ENCODE measurements at regions not wholly inside any gene's neighbourhood (a gene's known extent, or its start where the extent isn't known, plus 50 kb on each side); places are given as distances from the start of the nearest gene placed in this dataset.

DNA sequence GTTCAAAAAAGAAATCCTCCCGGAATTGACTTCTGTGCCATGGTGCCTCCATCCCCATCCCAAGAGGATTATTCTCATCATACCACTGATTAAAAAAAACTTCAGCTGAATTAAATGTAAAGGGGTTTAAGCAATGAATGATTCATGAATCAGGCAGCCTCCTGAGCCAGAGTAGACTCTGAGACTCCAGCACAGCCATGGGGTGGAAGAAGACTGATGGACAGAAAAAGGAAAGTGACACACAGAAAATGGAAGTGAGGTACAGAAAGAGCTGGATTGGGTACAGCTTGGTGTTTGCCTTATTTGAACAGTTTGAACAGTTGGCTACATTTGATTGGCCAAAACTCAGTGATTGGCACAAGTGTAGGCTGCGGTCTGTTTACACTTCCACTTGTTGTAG lies 224.8 kb upstream of the ATP10A start:
- intact Hi-C loops (cut with DNase I): no loop called here
- DNase-seq (ENCODE audit: extremely low spot score): no peak
- H3K36me3 ChIP-seq: no peaks in the 10 kb centered on the region
- peaks cover 3 to 13% (median 13%) of the 10 kb centered on the region in 4 donors for H3K4me1 ChIP-seq
- H3K9me3 ChIP-seq: no peaks in the 10 kb centered on the region
- H3K27ac ChIP-seq (replicated peaks in 1 of 4): no peak overlapping the region
- TF ChIP-seq EP300 (IDR thresholded peaks at IDR 0.05): no peak
- TF ChIP-seq POLR2A (IDR thresholded peaks at IDR 0.05; ENCODE audit: low read depth): no peak
- no peak for TF ChIP-seq POLR2AphosphoS5 (IDR thresholded peaks at IDR 0.05)
- TF ChIP-seq, protein P1, sequence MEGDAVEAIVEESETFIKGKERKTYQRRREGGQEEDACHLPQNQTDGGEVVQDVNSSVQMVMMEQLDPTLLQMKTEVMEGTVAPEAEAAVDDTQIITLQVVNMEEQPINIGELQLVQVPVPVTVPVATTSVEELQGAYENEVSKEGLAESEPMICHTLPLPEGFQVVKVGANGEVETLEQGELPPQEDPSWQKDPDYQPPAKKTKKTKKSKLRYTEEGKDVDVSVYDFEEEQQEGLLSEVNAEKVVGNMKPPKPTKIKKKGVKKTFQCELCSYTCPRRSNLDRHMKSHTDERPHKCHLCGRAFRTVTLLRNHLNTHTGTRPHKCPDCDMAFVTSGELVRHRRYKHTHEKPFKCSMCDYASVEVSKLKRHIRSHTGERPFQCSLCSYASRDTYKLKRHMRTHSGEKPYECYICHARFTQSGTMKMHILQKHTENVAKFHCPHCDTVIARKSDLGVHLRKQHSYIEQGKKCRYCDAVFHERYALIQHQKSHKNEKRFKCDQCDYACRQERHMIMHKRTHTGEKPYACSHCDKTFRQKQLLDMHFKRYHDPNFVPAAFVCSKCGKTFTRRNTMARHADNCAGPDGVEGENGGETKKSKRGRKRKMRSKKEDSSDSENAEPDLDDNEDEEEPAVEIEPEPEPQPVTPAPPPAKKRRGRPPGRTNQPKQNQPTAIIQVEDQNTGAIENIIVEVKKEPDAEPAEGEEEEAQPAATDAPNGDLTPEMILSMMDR (IDR thresholded peaks at IDR 0.05): no peak
- 92% methylated on average over 2 of the region's 2 CpGs for WGBS
- H3K4me3 ChIP-seq: no peak overlapping the region
- H3K27me3 ChIP-seq: no peaks in the 10 kb centered on the region

DNA sequence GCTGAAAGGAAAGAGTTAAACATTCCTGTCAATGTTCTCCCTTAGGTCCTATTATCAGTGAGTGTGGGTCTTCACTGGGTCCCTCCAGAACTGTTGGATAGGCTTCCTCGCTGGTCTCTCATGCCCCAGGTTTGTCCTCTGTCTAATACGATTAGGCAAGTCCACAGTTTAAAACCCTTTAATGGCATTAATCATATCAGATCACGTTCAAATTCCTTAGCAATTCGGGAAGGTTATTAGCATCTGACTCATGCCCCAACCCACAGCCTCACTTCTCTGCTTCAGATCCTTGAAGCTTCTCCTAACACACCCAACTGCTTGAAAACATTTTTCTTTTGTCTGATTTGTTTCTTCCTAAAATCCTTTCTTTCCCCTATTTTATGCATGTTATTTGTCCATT lies 224.3 kb upstream of the ATP10A start:
- WGBS: 69% methylated on average over 4 of the region's 4 CpGs
- peaks cover 3 to 17% (median 14%) of the 10 kb centered on the region in 4 donors for H3K4me1 ChIP-seq
- no peak overlapping the region for H3K4me3 ChIP-seq
- DNase-seq (ENCODE audit: extremely low spot score): no peak
- H3K9me3 ChIP-seq: no peaks in the 10 kb centered on the region
- H3K27me3 ChIP-seq: no peaks in the 10 kb centered on the region
- TF ChIP-seq, protein P1 (IDR thresholded peaks at IDR 0.05): no peak
- TF ChIP-seq EP300 (IDR thresholded peaks at IDR 0.05) (no peak), POLR2AphosphoS5 (IDR thresholded peaks at IDR 0.05) (no peak), POLR2A (IDR thresholded peaks at IDR 0.05; ENCODE audit: low read depth) (no peak)
- no peak overlapping the region for H3K27ac ChIP-seq (replicated peaks in 1 of 4)
- intact Hi-C loops (cut with DNase I): no loop called here
- H3K36me3 ChIP-seq: no peaks in the 10 kb centered on the region

DNA sequence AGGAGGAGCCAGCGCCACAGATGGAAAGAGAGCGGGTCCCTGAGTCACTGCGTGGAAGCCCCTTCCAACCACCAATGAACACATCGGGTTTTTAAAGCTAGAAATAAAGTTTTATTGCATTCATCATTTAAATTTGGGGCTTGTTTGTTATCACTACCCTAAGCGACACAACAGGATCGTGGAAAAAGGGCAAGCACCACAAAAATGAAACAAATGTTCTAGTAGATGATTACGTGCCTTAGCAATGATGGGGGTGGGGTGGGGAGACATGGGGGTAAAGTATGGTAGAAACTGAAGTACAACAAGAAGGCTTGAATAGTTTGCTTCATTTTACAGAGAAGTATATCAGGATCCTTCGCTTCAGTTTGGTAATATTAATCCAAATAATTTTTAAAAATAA lies 221.6 kb upstream of the ATP10A start:
- WGBS: 96% methylated on average over 8 of the region's 8 CpGs
- intact Hi-C loops (cut with DNase I): no loop called here

DNA sequence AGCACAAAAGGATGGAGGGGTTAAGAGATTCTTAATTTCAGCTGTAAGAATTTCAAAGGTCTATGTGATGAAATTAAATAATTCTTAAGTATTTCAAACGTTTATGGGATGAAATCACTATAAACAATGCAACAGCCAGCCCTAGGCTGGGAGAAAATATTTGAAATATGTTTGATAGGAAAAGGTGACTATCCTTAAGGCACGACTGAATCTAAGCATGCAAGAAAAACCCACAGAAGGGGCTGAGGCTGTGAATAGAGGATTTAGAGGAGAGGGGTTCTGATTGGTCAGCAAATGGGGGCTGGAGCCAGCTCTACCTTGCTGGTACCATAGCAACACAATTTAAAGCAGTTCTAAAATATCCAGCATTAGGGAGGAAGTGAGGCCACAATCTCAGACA lies 220.8 kb upstream of the ATP10A start:
- TF ChIP-seq POLR2AphosphoS5 (IDR thresholded peaks at IDR 0.05) (no peak), EP300 (IDR thresholded peaks at IDR 0.05) (no peak)
- WGBS: 28% methylated on average over 2 of the region's 2 CpGs
- intact Hi-C loops (cut with DNase I): no loop called here
- Histone ChIP-seq H3K9me3 (no peaks in the 10 kb centered on the region), H3K27ac (replicated peaks in 1 of 4) (peak overlapping the region in 3 of 4 donors; percentile 90 to 94 (median 91)), H3K27me3 (no peaks in the 10 kb centered on the region), H3K36me3 (no peaks in the 10 kb centered on the region), H3K4me1 (peaks cover 3 to 22% (median 14%) of the 10 kb centered on the region in 4 donors), H3K4me3 (no peak overlapping the region)
- DNase-seq (ENCODE audit: extremely low spot score): no peak

More for the DNA sequence above, 221.6 kb upstream of the ATP10A start:
- Histone ChIP-seq H3K4me3 (no peak overlapping the region), H3K9me3 (no peaks in the 10 kb centered on the region), H3K4me1 (peaks cover 3 to 22% (median 14%) of the 10 kb centered on the region in 4 donors), H3K27me3 (no peaks in the 10 kb centered on the region), H3K27ac (replicated peaks in 1 of 4) (no peak overlapping the region), H3K36me3 (no peaks in the 10 kb centered on the region)
- TF ChIP-seq POLR2AphosphoS5 (IDR thresholded peaks at IDR 0.05) (no peak), POLR2A (IDR thresholded peaks at IDR 0.05; ENCODE audit: low read depth) (no peak), EP300 (IDR thresholded peaks at IDR 0.05) (no peak)
- TF ChIP-seq, protein P1 (IDR thresholded peaks at IDR 0.05): no peak
- DNase-seq (ENCODE audit: extremely low spot score): no peak

DNA sequence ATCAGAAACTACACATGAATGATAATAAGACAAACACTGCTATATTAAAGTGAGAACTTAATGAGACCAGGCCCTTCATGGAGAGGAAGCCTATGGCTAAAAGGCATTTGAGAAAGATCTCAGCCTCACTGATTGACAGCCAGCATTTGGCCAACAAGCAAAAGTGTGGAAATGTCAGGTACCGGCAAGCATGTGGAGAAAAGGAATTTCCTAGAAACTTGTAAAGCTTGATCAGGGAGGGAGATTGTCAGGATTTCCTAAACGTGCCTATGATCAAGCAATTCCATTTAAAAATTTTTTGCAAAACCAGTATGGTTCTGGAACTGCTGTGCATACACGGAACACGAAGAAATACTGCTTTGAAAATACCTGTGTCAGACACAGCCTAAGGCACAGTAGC lies 220.3 kb upstream of the ATP10A start:
- Histone ChIP-seq H3K27me3 (no peaks in the 10 kb centered on the region), H3K27ac (replicated peaks in 1 of 4) (peak overlapping the region; percentile 90 to 96 (median 92)), H3K4me1 (peaks cover 3 to 22% (median 14%) of the 10 kb centered on the region in 4 donors), H3K9me3 (no peaks in the 10 kb centered on the region), H3K4me3 (peak overlapping the region in 2 of 4 donors; percentile 79 to 85), H3K36me3 (no peaks in the 10 kb centered on the region)
- intact Hi-C loops (cut with DNase I): no loop called here
- TF ChIP-seq EP300 (IDR thresholded peaks at IDR 0.05) (no peak), POLR2AphosphoS5 (IDR thresholded peaks at IDR 0.05) (no peak), POLR2A (IDR thresholded peaks at IDR 0.05; ENCODE audit: low read depth) (no peak)
- TF ChIP-seq, protein P1 (IDR thresholded peaks at IDR 0.05): no peak
- 70% methylated on average over 4 of the region's 4 CpGs for WGBS
- no peak for DNase-seq (ENCODE audit: extremely low spot score)
